ENCODE measurements at regions not wholly inside any gene's neighbourhood (a gene's known extent, or its start where the extent isn't known, plus 50 kb on each side); places are given as distances from the start of the nearest gene placed in this dataset.

GRCh38 chr13:105814219-105814901, 721.1 kb downstream of the EFNB2 start:
- TF ChIP-seq, protein P1, sequence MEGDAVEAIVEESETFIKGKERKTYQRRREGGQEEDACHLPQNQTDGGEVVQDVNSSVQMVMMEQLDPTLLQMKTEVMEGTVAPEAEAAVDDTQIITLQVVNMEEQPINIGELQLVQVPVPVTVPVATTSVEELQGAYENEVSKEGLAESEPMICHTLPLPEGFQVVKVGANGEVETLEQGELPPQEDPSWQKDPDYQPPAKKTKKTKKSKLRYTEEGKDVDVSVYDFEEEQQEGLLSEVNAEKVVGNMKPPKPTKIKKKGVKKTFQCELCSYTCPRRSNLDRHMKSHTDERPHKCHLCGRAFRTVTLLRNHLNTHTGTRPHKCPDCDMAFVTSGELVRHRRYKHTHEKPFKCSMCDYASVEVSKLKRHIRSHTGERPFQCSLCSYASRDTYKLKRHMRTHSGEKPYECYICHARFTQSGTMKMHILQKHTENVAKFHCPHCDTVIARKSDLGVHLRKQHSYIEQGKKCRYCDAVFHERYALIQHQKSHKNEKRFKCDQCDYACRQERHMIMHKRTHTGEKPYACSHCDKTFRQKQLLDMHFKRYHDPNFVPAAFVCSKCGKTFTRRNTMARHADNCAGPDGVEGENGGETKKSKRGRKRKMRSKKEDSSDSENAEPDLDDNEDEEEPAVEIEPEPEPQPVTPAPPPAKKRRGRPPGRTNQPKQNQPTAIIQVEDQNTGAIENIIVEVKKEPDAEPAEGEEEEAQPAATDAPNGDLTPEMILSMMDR (IDR thresholded peaks at IDR 0.05) = no peak
- no peak for TF ChIP-seq POLR2AphosphoS5 (IDR thresholded peaks at IDR 0.05)
- TF ChIP-seq POLR2A (IDR thresholded peaks at IDR 0.05; ENCODE audit: low read depth) = no peak

Data from esophagus muscularis mucosa (tissue), 3 donors.